CD4-positive, alpha-beta T cell treated with Interleukin-6 at 100 ng/mL for 8 hours (primary cell): ENCODE measurements at regions not wholly inside any gene's neighbourhood (a gene's known extent, or its start where the extent isn't known, plus 50 kb on each side); places are given as distances from the start of the nearest gene placed in this dataset.
"Not testable (repeated sequence)": the region's sequence is repeated elsewhere in the genome, so short reads cannot be mapped to it uniquely, and the experiment has no call there.

Source experiments
- DNase-seq: peaks from one replicate; pipeline ENCODE4 v3.0.0-alpha.2; 2020; ENCODE audit warnings: mixed read lengths, low spot score

- not testable (repeated sequence) for DNase-seq
Observed at GRCh38 chr15:22519213-22519612, 60.5 kb downstream of the GOLGA6L22 start.

DNA sequence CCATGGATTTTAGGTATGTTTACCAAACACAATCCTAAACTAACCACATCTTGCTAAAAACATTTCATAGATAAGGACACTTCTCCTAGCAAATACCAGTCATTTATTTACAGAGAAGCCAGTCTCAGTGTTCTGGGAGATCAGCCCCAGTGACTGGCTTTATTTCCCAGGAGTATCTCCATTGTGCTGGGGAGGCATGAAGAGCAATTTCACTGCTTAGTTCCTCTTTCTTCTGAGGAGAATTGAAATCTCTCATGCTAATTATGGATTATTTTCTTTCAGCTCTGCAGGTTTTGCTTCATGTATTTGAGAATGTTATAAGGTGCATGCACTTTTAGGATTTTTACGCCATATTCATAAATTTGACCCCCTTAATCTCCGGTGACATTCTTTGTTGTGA lies 67.8 kb downstream of the GOLGA6L22 start:
- DNase-seq = not testable (repeated sequence)

DNA sequence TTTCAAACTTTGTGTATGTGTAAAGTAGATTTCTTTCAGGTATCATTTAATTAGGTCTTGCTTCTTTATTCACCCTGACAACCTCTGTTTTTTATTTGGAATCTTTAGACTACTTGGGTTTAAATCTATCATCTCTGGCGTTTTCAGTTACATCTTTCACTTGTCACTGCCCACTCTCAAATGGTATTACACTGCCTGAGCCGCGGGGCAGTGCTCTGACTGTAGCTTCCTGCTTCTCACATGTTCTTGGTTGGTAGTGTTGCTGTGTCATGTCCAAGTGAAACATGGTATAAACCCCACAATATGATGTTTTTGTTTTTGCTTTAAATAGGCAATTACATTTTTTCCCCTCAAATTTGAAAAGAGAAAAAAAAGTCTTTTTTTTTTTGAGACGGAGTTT lies 68.3 kb downstream of the GOLGA6L22 start:
- DNase-seq = not testable (repeated sequence)

- DNase-seq = not testable (repeated sequence)
Observed at GRCh38 chr15:22529200-22529599, 70.5 kb downstream of the GOLGA6L22 start.

DNA sequence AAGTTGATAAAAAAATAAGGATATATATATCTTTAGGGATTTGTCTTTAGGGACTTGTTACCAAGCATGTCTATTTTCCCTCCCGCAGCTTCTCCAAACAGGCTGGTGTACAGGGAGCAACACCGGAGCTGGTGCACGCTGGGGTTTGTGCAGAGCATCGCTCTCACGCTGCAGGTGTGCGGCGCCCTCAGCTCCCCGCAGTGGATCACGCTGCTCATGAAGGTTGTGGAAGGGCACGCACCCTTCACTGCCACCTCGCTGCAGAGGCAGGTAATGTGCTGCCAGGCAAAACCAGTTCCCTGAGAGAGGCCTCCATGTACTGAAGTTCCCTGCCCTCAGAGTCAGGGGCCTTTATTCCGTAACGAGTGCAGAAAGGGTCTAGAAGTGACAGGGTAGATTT lies 101.0 kb downstream of the GOLGA6L22 start:
- not testable (repeated sequence) for DNase-seq

DNA sequence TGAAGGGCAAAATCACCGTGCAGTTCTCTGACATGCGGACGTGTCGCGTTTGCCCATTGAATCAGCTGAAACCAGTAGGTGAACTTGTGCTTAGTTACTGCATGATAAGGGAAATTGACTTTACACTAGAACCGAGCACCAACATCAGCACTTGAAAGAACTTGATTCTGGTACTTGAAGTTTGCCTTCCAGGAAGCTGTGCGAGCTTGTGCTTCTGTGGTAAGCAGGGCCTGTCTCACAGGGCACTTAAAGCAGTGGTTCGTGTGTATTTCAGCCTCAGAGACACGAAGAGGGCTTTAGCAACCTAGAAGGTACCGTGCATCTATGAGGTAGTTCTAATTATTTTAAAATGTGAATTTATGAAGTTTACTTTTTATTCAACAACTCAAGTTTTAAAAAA lies 103.0 kb downstream of the GOLGA6L22 start:
- not testable (repeated sequence) for DNase-seq

DNA sequence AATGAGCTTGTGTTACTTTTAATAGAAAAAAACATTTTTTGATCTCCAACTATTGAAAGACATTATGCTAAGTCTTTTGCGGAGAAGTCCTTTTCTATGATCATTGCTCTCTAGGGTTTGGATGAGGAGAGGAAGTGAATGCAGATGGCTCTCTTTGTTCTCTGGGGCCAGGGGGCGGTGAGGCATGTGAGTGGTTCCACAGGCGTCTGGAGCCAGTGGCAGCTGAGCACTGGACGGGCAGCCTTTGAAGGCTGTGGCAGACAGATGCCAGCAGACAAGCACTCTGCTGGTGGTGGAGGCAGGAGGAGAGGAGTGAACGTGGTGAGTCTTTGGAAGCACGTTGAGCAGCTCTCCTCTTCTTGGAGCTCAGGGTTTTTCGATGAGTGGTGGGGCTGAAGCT lies 107.8 kb downstream of the GOLGA6L22 start:
- DNase-seq = not testable (repeated sequence)

- not testable (repeated sequence) for DNase-seq
Observed at GRCh38 chr15:22569486-22569885, 110.8 kb downstream of the GOLGA6L22 start.

- not testable (repeated sequence) for DNase-seq
Observed at GRCh38 chr15:22572152-22572735, 113.5 kb downstream of the GOLGA6L22 start.

GRCh38 chr15:22572792-22573191 lies 114.1 kb downstream of the GOLGA6L22 start:
- DNase-seq = not testable (repeated sequence)

DNA sequence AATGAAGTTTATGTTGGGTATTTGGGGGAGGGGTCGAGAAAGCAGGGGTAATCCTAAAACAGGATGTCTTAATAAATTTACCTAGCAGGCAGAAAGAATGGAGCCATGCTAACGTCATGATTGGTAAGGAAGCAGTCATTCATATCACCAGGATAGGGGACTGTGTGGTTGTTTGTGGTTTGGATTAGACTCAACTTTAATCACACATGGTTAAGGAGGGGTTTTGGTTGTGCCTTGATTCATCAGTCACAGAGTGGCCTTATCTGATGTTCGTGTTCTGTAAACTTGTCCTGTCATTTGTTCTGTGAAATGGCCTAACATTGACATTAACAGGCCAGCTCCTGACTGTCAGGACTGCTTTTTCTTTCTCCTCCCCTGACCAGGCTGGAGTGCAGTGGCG lies 119.1 kb downstream of the GOLGA6L22 start:
- DNase-seq = not testable (repeated sequence)

DNA sequence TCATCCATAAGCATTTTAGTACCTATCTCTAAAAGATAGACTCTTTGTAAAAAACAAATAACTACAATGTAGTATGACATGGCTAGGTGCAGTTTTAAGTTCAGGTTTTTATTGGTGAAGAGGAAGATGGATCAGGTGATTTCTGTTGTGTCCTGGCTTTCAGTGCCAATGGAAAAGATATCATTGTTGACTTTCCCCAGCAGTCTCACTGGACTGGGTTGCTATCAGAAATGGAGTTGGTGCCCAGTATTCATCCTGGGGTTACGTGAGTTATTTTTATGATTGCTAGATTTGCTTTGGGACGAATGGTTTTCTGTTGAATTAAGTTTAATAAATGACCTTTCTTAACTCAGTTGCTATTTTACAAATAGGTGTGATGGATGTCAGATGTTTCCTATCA lies 120.5 kb downstream of the GOLGA6L22 start:
- not testable (repeated sequence) for DNase-seq

DNA sequence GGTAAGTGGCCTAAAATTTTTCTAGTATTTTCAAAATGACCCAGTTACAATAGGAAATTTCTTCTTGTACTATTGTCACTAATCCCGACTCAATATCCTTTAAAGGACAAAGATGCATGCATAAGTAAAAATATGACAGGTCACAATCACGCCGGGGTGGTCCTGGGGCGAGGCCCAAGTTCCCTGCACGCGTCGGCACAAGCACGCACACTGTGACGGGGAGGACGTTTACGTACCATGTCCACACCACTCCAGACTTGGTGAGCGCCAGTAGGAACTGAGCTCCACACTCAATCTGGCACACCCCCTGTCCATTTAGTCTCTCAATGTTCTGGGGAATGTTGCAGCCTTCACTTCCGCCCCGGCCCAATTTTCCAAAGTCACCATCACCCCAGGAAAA lies 128.7 kb downstream of the GOLGA6L22 start:
- not testable (repeated sequence) for DNase-seq

DNA sequence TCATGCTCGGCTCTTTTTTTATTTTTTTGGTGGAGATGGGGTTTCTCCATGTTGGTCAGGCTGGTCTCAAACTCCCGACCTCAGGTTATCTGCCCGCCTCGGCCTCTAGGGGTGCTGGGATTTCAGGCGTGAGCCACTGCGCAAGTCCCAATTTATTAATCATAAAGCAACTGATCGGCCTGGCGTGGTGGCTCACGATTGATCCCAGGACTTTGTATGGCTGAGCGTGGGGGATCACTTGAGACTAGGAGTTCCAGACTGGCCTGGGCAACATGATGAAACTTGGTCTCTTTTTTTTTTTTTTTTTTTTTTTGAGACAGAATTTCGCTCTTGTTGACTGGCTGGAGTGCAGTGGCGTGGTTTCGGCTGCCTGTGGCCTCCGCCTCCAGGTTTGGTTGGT lies 139.8 kb downstream of the GOLGA6L22 start:
- not testable (repeated sequence) for DNase-seq

- not testable (repeated sequence) for DNase-seq
Observed at GRCh38 chr15:22599526-22600320, 141.0 kb downstream of the GOLGA6L22 start.

DNA sequence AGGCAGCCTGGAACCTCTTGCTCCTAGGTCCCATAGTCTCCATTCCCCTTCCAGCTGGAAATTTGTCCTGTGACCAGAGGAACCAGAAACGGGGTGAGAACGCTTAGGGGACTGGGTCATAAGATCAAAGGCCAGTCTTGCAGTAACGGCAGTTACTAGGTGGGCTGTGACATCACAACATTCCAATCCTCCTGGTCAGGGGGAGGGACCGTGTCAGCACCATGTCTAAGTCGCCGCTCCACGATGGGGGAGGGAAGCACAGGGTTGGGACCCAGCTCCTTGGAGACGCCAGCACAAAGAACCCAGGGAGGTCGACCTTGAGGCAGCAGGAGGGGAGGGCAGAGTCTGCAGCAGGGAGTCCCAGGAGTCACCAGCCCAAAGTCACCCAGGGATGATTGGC lies 158.3 kb downstream of the GOLGA6L22 start:
- DNase-seq = not testable (repeated sequence)

- not testable (repeated sequence) for DNase-seq
Observed at GRCh38 chr15:22631789-22632188, 154.7 kb upstream of the NIPA1 start.

DNA sequence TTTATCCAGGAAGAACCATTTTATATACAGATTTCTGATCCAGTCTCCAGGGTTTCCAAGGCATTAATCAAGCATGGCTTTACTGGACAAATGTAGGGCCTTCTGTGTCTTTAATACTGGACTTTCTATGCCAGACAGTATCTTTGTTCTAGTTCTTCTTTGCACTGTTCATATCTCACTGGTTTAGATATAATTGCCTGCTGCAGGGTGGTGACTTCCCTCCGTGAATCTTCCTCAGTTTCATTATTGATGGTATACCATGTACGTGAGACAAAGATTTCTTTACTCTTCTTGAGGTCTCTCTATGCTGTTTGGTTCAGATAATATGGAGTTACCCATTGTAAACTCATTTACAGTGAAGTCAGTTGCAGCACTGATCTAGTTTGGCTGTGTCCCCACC lies 146.5 kb upstream of the NIPA1 start:
- DNase-seq = not testable (repeated sequence)

DNA sequence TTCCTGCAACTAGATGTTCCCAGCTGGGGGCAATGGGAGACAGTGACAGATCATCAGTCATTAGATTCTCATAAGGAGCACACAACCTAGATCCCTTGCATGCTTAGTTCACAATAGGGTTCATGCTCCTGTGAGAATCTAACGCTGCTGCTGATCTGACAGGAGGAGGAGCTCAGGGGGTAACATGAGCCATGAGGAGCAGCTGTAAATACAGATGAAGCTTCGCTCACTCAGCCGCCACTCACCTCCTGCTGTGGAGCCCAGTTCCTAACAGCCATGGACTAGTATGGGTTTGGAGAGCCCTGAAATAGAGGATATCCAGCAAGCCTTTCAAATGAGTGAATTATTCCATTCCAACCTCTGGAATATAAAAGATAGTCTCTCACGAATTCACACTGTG lies 137.0 kb upstream of the NIPA1 start:
- not testable (repeated sequence) for DNase-seq

DNA sequence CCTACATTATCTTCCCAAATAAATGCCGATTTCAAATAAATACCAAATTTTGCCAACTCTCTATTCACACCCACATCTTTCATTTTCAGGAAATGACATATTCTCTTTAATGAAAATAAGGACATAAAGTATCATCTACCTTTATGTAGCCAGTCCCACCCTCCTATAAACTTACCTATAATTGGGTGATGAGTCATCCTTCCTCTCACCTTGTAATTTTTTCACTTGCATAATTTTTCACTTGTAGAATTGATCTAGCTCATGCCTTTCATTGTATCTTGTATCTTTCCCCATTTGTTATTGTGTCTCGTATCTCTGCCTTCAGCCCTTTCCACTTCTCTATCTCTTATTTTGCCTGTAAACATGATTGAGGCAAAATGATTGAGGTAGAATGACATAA lies 135.3 kb upstream of the NIPA1 start:
- DNase-seq = not testable (repeated sequence)

DNA sequence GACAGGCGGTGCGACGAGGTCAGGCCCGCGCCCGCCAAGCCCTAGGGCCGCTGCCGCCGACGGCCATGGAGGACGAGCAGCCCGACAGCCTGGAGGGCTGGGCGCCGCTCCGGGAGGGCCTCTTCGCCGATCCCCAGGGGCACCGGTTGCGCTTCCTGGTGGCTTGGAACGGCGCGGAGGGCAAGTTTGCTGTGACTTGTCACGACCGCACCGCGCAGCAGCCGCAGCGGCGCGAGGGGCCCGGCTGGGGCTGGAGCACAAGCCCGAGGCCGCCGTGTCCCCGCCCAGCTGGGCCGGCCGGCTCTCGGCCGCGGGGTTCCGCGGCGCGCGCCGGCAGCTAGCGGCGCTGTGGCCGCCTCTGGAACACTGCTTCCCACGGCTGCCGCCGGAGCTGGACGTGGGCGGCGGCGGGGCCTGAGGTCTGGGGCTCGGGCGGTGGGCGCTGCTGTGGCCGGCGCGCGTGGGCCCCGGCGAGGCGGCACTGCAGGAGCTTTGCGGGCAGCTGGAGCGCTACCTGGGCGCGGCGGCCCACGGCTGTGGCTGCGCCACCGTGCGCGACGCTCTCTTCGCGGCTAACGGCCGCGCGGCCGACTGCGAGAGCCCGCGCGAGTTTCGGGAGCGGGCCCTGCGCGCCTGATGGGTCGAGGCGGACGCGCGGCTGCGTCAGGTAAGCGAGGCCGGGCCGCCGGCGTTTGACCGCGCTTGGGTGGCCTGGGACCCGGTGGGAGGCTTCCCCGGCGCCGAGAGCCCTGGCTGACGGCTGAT lies 122.0 kb upstream of the NIPA1 start:
- DNase-seq = peak; percentile 5

DNA sequence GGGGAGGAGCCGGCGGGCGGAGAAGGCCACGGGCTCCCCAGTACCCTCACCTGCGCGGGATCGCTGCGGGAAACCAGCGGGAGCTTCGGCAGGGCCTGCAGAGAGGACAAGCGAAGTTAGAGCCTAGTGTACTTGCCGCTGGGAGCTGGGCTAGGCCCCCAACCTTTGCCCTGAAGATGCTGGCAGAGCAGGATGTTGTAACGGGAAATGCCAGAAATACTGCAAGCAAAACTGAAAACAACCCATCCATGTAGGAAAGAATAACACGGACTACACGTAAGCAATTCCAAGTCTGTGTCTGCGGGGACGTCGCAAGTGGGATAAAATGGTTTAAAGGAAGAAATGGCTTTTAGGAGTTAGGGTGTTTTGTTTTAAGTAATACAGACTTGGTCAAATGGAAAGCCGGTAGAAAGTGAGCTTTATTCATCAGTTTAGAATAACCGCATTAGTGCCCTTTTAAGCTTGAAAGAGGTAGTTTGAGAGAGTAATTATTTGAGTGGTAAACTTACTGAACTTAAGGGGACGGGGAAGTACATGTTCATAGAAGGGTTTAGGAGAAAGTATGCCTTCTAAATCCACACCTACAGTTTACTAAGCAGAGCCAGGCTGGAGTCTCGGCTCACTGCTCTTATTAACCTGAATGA lies 121.3 kb upstream of the NIPA1 start:
- not testable (repeated sequence) for DNase-seq
